ENCODE measurements at regions not wholly inside any gene's neighbourhood (a gene's known extent, or its start where the extent isn't known, plus 50 kb on each side); places are given as distances from the start of the nearest gene placed in this dataset.

- TF ChIP-seq EZH2 (IDR thresholded peaks at IDR 0.05) = no peak
- no peak for TF ChIP-seq CTCF (IDR thresholded peaks at IDR 0.05)
Measured at GRCh38 chr3:25957026-25957425, 167.1 kb downstream of the OXSM start.
